NOMO-1 (cell line): ENCODE measurements at regions not wholly inside any gene's neighbourhood (a gene's known extent, or its start where the extent isn't known, plus 50 kb on each side); places are given as distances from the start of the nearest gene placed in this dataset.
"Not testable (repeated sequence)": the region's sequence is repeated elsewhere in the genome, so short reads cannot be mapped to it uniquely, and the experiment has no call there.

Source experiments
- DNase-seq, 2 experiments: peaks; one replicate each; lab custom pipeline; 2025; ENCODE audit not compliant: unreplicated experiment in 2 of 2; lab: John Stamatoyannopoulos, UW

DNA sequence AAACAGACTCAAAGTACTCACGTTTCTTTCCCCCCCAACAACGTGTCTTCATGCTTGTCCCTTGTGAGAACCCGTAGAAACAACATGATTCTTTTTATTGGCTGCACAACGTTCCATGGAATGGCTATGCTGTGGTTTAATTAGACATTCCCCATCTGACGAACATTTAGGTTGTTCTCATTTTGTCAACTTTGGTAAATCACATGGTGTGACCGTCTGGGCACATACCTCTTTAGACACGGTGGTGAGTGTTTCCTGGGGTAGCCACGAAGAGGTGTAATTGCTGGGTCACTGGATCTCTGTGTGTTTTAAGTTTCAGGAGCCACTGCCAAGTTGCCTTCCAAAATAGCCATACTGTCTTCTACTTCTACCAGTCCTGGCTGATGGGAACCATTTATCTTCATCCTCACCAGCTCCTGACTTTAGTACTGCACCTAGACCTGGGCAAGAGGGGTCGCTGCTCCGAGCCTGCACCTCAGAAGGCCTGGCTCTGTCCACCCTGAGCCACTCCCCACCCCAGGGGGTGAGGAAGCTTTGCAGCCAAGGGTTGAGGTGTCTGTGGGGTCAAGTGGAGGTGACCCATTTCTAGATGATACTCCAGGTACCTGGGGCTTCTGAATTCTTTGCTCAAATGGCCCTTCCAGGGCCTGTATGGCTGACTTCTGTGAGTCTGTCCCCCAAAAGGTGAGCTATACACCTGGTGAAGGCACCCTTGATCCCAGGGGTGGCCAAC lies 84.7 kb downstream of the IRX5 start:
- DNase-seq: no peak

DNA sequence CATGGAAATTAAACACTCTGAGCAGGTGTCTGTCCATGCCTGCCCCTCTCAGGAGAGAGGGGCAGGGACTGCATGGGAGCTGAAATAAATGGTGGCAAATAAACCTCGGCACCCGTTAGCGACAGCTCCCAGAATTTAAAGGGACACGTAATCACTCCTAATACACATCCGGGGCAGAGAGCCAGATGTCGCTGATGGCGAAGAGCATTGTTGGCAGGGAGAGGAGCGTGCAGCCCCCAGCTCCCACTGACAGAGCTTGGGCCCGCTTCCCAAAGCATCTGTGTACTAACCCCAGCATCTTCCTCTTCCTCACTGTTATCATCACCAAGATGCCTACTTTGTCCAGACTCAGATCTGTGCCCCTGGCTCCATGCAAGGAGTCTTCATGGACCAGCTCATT lies 85.8 kb downstream of the IRX5 start:
- DNase-seq: no peak

DNA sequence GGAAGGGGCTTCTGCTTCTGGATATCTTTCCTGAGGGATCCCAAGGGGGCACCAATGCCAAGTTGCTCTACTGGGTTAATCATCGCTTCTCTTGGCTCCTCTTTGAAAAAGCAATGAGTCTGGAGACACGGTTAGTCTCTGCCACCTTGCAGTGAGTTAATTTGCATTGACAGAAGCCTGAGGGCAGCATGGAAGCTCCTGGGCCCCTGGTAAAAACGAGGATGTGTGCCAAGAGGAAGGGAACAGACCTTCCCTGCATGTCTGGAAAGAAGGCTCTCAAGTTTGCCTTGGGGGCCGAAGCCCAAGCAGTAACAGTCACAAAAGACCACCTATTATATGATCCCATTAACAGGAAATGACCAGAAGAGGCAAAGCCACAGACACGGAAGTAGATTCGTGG lies 86.7 kb downstream of the IRX5 start:
- no peak for DNase-seq

DNA sequence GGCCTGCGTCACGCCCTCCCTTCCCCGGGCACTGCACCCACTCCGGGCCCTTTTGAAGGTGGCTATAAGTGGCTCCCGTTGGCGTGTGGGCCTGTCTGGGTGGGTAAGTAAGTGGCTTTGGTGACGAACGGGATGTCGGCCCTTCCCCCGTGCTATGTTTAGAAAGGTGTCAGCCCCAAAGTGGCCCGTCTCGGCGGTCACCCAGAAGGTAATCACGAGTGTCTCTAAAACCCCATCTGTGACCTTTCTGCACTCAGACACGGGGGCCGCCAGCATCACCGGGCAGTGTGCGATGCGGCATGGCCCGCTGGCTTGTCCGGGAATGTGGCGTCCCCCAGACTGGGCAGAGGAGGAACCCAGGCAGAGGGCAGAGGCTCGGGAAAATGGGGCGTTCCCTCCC lies 88.2 kb downstream of the IRX5 start:
- no peak for DNase-seq

DNA sequence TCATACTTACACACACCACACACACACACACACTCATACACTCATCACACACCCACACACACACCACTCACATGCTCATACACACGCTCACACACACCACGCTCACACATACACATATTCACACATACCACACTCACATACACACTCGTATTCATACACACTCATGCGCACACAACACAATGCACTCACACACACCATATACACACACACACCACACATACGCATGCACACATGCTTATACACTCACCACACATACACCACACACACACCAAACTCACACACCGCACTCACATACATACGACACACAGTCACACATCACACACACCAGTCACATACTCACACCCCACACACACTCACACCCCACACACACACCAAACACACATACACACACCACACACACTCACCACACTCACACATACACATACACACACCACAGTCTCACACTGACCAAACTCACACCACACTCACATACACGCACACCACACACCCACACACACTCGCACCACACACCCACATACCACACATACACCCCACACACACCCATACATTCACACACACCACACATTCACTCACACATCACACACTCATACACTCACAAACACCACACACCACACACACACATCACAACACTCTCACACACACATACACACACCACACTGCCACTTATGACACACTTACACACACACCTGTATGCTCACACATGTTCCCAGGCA lies 88.9 kb downstream of the IRX5 start:
- DNase-seq: no peak

DNA sequence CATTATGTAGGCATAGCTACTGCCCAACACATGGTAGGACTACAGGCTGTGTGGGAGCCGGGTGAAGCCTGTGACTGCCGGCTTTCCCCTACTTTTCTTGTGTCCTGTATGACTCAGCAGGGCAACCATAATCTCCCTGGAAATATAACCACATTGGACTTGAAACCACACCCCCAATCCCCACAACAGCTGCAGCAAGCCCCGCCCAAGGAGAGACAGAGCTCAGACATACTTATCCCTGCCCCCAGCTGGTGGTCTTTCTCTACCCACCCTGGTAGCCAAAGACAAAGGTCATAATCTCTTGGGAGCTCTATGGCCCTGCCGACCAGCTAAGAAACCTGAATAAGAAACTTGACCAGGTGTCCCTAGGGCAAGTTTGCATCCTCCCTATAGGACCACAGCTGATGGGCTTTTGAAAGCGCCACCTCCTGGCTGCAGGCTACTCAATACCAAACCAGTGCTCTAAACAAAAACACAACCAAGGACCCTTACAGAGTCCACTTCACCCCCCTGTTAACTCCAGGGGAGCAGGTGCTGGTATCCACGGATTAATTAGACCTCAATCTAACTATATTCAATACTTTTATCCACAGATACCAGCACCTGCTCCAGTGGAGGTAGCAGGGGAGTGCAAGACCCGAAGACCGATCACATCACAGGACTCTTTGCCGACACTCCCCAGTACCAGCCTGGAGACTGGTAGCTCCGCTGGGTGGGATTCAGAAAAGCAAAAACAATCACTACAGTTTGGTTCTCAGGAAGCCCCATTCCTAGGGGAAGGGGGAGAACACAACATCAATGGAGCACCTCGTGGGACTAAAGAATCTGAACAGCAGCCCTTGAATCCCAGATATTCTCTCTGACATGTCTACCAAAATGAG lies 91.2 kb downstream of the IRX5 start:
- DNase-seq: no peak

DNA sequence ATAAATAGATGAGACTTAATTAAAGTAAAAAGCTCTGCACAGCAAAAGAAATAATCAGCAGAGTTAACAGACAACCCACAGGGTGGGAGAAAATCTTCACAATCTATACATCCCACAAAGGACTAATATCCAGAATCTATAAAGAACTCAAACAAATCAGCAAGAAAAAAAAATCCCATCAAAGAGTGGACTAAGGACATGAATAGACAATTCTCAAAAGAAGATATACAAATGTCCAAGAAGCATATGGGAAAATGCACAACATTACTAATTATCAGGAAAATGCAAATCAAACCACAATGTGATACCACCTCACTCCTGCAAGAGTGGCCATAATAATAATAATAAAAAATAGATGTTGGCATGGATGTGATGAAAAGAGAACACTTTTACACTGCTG lies 96.6 kb downstream of the IRX5 start:
- not testable (repeated sequence) for DNase-seq

DNA sequence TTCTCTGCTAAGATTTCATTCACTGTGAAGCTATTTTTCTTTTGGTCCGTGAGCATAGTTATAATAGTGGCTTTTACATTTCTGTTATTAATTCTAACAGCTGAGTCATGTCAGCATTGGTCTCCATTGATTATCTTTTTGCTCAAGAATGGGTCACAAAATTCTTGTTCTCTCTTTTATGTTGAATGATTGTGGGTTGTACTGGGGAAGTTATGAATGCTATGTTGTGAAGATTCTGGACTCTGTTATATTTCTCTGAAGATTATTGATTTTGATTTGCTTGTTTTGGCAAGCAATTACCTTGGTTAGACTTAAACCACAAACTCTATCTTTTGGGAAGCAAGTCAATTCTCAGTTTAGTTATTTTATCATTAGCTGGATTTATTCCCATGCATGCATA lies 98.8 kb downstream of the IRX5 start:
- DNase-seq: no peak

DNA sequence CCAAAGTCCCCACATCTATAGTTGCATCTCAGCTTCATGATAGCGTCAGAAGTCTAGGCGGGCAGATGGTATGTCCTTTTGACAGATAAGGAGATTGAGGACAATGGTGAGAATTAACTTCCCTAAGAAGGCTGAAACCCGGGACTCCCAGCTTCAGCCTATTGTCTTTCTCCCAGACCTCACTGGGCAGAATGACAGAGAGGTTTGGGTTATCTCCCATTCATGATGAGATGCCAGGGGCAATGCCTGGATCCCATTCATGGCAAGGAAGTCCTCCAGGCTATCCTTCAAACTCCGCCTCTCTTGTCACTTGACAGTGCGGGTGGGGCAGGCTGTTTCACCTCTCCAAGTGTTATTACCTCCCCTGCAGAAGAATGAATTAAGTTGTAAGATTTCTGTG lies 100.3 kb downstream of the IRX5 start:
- no peak for DNase-seq

DNA sequence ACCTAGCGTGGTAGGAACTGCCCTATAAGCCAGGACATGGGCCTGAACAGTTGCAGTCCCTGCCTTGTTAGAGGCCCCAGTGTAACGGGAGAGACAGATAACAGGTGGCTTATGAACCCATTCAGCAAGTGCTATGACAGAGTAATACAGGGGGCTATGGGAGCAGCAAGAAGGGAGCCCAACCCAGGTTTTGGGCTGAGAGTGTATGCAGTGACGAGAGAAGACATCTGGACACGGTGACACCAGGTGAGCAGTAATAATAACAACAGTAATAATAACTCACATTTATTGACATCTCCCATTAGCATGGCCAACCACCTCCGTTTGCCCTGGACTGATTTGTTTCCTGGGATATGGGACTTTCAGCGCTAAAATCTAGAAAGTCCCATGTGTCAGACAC lies 100.8 kb downstream of the IRX5 start:
- no peak for DNase-seq

DNA sequence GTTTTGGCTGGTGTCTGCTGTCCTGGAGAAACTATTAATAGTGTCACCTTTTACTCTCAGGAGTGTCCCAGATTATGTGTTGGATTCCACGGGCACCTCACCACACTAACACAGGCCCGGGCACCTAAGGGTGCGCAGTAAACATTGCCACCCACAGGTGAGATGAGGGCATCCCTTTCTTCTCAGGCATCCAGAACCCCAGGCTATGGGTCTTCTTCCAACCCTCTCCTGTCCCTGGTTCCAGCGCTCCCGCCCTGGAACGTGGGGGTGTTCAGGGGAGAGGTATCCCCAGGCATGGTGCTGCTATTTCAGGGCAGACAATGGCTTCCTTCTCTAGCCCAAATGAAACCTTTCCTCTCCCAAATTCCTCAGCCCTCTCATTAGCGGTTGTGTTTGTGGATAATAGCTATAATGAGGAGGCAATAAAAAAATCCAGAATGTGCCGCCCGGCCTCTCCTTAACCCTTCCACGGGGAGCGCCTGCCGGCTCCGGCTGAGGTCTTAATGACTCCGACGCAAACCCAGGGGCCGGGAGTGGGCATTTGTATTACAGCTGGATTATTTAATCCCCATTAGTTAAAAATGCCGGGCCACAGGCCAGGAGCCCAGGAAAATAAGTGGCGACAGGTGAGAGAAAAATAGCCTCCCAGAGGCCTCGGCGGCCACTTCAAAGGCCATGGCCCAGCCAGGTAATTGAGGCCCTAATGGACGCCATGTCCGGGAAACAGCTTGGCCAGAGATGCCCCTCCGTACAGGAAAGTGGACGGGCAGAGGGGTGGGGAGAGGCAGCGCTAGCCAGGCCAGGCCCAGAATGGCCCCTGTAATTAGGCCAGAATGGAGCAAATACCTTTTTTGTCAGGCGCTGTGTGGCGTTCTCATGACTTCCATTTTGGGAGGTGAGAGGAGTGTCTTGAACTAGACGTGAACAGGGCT lies 102.8 kb downstream of the IRX5 start:
- DNase-seq: no peak

DNA sequence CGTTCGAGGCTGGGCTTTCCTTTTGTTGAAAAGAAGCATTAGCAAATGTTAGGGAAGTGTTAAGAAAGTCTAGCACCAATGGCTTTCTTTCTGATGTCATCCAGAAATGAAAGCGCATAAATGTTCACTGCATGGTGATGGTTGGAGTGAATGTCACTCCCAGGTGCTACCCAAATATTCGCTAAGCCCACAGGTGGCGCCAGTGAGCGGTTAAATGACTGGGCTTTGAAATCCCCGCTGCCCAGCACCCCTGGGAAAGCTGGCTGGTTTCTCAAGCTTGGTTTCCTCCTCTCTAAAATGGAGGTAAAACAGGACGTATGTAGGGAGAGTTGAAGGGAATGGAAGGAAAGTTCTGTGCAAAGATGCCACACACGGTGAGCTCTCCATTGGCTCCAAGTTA lies 104.4 kb downstream of the IRX5 start:
- peak; percentile 3 to 22 for DNase-seq

DNA sequence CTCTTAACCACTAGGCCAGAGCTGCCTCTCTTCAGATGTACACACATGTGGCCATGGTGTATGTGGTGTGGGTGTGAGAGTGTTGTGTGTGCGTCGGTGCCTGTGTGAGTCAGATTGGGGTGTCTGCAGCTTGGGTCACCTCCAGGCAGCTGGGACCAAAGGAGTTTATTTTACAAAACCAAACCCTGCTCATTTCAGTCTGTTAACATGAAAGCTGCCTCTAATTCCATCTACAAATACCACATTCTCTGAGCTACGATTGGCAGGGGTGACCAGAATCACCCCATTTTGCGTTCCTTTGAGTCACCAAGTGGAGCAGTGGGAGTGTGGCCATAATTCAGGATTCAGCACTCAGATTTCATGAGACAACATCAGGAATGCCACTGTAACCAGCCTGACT lies 105.3 kb downstream of the IRX5 start:
- no peak for DNase-seq

DNA sequence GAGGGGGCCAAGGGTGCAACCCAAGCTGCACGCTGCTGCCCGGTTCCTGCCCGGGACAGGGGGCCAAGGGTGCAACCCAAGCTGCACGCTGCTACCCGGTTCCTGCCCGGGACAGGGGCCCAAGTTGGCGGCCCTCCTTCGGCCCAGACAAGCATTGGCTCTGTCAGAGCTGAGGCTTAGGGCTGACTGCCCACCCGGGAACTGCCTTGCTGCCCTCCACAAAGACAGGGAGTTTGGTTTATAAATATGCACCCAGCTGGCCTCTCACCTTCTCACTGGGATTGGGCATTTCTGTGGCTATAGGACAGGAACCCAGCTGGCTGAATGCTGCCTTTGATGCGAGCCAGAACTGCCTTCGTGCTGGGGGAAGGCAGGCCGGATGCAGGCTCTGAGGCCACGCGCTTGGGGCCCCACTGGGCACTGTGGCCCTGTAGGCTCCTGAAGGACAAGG lies 105.7 kb downstream of the IRX5 start:
- no peak for DNase-seq

DNA sequence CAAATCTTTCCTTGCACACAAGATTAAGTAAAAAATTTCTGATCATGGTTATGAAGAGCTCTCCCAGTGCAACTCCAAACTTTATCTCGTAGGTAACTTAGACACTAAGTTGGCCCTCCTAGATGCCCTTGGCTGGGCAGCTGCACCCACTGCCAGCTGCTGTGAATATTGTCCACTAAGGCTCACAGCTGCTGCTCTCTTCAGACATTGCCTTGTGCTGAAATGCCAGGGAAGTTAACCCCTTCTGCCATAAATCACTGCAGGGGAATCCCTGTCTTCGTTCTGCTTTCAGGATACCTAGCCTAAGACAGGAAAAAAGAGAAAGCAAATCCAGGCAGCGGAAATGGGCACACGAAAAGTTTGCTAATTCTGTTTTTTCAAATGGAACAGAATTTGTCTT lies 106.4 kb downstream of the IRX5 start:
- DNase-seq: no peak

DNA sequence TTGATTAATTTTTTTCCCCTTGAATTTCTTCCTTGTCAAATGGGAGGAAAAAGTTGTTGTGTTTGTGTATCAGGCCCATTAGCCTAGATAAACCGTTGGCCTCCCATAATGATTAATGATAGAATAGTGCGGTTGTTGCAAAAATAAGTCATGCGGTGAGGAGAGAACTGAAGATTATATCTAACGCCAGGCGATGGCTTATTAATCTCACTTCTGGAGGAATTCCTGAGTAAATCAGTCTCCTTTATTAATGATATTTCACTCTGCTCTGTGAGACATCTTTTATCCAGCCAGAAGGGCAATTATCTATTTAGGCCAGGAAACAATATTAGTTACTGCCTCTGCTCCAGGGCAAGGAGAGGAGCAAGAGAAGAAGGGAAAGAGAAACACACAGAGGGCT lies 107.3 kb downstream of the IRX5 start:
- no peak for DNase-seq

DNA sequence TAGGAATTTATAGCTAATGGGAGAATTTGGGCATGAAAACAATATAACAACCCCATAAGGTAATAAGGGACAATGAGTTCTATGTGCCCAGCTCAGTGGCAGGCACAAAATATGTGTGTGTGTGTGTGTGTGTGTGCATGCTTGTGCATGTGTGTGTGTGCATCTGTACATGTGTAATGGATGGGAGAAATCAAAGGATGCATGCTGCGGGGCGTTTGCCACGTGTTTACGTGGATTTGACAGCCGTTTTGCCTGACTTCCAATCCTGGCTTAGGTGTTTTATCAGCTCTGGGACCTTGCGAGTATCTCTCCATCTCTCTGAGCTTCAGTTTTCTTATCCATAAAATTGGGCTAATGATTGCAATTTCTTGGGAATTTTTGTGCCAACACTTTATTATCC lies 108.4 kb downstream of the IRX5 start:
- DNase-seq: no peak

DNA sequence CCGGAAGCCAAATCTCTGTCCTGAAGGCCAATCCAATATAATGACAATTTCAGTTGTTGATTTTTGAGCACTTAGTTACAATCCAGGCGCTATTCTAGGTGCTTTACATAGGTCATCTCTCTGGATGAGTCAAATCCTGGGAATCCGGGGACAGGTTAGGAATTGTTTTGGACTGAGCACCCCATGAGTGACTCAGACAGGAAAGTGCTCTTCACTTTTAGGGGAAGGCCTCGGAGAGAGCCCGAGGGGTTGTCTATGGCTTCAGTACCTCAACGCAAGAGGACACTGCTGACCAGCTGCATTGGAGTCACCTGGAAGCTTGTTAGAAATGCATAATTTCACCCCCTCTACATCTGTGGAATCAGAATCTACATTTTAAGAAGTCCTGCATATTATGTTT lies 108.8 kb downstream of the IRX5 start:
- no peak for DNase-seq

DNA sequence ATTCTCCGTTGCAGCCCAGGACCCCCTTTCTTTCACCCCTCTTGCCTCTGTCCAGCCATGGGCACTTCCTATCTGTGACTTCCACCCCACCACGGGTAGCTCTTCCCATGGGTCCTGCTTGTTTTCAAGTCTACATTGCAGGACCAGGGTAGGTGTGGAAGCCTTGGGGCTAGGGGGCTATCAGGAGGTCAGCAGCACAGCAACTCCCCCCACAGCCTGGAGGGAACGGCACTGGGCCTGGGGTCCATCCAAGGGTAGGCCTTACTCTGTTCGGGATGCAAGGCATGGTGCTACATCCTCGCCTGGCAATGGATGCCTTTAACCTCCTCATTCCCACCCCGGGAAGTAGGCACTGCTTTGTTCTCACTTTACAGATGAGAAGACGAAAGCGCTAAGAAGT lies 109.3 kb downstream of the IRX5 start:
- DNase-seq: no peak

DNA sequence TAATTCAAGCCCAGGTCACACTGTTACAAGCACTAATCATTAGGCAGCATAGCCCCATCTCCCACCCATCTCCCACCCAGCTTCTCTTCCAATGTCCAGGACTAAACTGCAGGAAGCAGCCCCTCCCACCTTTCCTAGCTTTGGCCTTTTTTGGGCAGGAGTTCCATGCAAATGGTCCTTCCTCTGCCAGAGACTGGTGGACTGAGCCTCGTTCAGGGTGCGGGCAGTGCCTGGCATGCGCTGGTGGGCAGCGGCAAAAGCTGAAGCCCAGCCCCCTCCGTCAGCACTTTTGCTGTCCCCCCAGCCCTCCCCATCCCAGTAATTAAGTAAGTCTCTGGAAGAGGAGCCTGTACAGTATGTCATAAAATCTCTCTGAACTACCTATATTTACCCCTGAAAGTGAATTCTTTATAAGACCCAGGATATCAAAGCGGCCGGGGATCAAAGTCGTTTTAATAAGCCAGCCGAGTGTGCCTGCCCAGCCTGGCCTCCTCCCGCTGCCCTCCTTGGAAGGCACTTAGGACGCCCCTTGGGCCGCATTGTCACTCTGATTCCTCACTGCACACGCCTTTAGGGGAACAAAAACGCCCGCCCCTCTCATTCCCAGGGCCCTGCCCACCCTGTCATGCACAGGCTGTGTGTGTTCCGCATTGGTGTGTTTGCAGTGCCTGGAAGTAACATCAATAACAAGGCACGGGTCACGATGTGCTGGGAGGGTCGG lies 109.9 kb downstream of the IRX5 start:
- no peak for DNase-seq
